Mammary epithelial cell (primary cell): ENCODE measurements at regions not wholly inside any gene's neighbourhood (a gene's known extent, or its start where the extent isn't known, plus 50 kb on each side); places are given as distances from the start of the nearest gene placed in this dataset.

Experiments used
- CTCF ChIP-seq, 2 donors: IDR thresholded peaks in 1 of 2; conservative IDR thresholded peaks in 1 of 2; 2 replicates each; pipeline ENCODE4 v1.5.1; 2011 to 2012; ENCODE audit warnings: inconsistent platforms in 2 of 2, low read length in 2 of 2, mild to moderate bottlenecking in 2 of 2, control low read depth in 1 of 2, low read depth in 1 of 2; ENCODE audit not compliant: insufficient read depth in 1 of 2; ENCODE audit errors: extremely low read depth in 1 of 2
- EZH2 ChIP-seq: IDR thresholded peaks from 2 replicates; pipeline ENCODE4 v1.6.1; 2012; ENCODE audit warnings: low read length, inconsistent platforms, borderline replicate concordance

GRCh38 chr3:99509224-99509623 lies 129.2 kb upstream of the COL8A1 start:
- TF ChIP-seq EZH2 (no peak), CTCF (conservative IDR thresholded peaks at IDR 0.05 in 1 of 2, IDR thresholded peaks at IDR 0.05 in 1 of 2; ENCODE audit: extremely low read depth in 1 of 2, insufficient read depth in 1 of 2, low read depth in 1 of 2, low read length in 2 of 2) (no peak)
